Activated T-helper 1 cell treated with anti-CD3 and anti-CD28 coated beads, Interleukin-12 subunit alpha, Interleukin-12 subunit beta, Interleukin-2, Interleukin-4 antibody, amounts not matched to agents 30 ng/mL and 10 ng/mL and 1 ng/mL, durations not matched to agents 14 hours and 24 hours and 36 hours (primary cell): ENCODE measurements at regions not wholly inside any gene's neighbourhood (a gene's known extent, or its start where the extent isn't known, plus 50 kb on each side); places are given as distances from the start of the nearest gene placed in this dataset.
"Not testable (repeated sequence)": the region's sequence is repeated elsewhere in the genome, so short reads cannot be mapped to it uniquely, and the experiment has no call there.

Experiments used
- DNase-seq: peaks from one replicate; pipeline ENCODE4 v3.0.0; 2021; ENCODE audit warnings: low spot score
- H3K27ac Mint-ChIP-seq: one replicate; pipeline ENCODE4 v1.8.0; 2021; ENCODE audit warnings: mild to moderate bottlenecking, mixed read lengths
- H3K27me3 Mint-ChIP-seq: one replicate; pipeline ENCODE4 v1.8.0; 2022; ENCODE audit warnings: mild to moderate bottlenecking, moderate library complexity, mixed read lengths; ENCODE audit not compliant: insufficient read depth
- H3K36me3 Mint-ChIP-seq: one replicate; pipeline ENCODE4 v1.8.0; 2021; ENCODE audit warnings: low read depth, mixed read lengths
- H3K4me1 Mint-ChIP-seq: one replicate; pipeline ENCODE4 v1.8.0; 2021; ENCODE audit warnings: low read depth, mixed read lengths
- H3K4me3 Mint-ChIP-seq: one replicate; pipeline ENCODE4 v1.8.0; 2021; ENCODE audit warnings: mild to moderate bottlenecking, moderate library complexity, mixed read lengths
- H3K9me3 Mint-ChIP-seq: one replicate; pipeline ENCODE4 v1.8.0; 2021; ENCODE audit warnings: mixed read lengths
- intact Hi-C: fragments of 100-400 bp; cut with micrococcal nuclease; formaldehyde crosslinking; loops from one replicate; pipeline ENCODE4 v1.15.1; 2024

GRCh38 chr3:87788516-87788915, 270.3 kb downstream of the CGGBP1 start:
- peaks cover 11% of the 10 kb centered on the region for H3K4me1 Mint-ChIP-seq
- H3K27ac Mint-ChIP-seq, result no peak overlapping the region
- H3K27me3 Mint-ChIP-seq, result peaks cover 30% of the 10 kb centered on the region
- DNase-seq, result no peak
- no peak overlapping the region for H3K4me3 Mint-ChIP-seq
- no peaks in the 10 kb centered on the region for H3K9me3 Mint-ChIP-seq
- intact Hi-C loops, result no loop called here
- no peaks in the 10 kb centered on the region for H3K36me3 Mint-ChIP-seq

- Mint-ChIP-seq H3K4me3 (no peak overlapping the region), H3K27ac (no peak overlapping the region), H3K27me3 (peaks cover 2% of the 10 kb centered on the region), H3K9me3 (no peaks in the 10 kb centered on the region), H3K4me1 (no peaks in the 10 kb centered on the region), H3K36me3 (no peaks in the 10 kb centered on the region)
- intact Hi-C loops, result no loop called here
- DNase-seq, result no peak
Measured at GRCh38 chr3:87780811-87781210, 278.0 kb downstream of the CGGBP1 start.

GRCh38 chr3:87778876-87779275, 279.9 kb downstream of the CGGBP1 start:
- H3K27ac Mint-ChIP-seq, result no peak overlapping the region
- intact Hi-C loops, result no loop called here
- H3K27me3 Mint-ChIP-seq, result peaks cover 4% of the 10 kb centered on the region
- no peaks in the 10 kb centered on the region for H3K36me3 Mint-ChIP-seq
- H3K4me3 Mint-ChIP-seq, result no peak overlapping the region
- DNase-seq, result no peak
- H3K9me3 Mint-ChIP-seq, result no peaks in the 10 kb centered on the region
- no peaks in the 10 kb centered on the region for H3K4me1 Mint-ChIP-seq

- Mint-ChIP-seq H3K36me3 (no peaks in the 10 kb centered on the region), H3K4me3 (no peak overlapping the region), H3K9me3 (no peaks in the 10 kb centered on the region), H3K27me3 (peaks cover 16% of the 10 kb centered on the region), H3K27ac (no peak overlapping the region), H3K4me1 (no peaks in the 10 kb centered on the region)
- intact Hi-C loops, result loop anchor here (1.0 kb wide), 3 partner anchors 232 to 409 kb away; no protein-coding TSS in a partner anchor
- peak; percentile 17 for DNase-seq
Measured at GRCh38 chr3:87771337-87772192, 287.2 kb downstream of the CGGBP1 start.

GRCh38 chr3:87766721-87767120, 292.1 kb downstream of the CGGBP1 start:
- no peak overlapping the region for H3K27ac Mint-ChIP-seq
- H3K9me3 Mint-ChIP-seq, result no peaks in the 10 kb centered on the region
- H3K4me1 Mint-ChIP-seq, result no peaks in the 10 kb centered on the region
- H3K36me3 Mint-ChIP-seq, result no peaks in the 10 kb centered on the region
- no peak for DNase-seq
- peaks cover 14% of the 10 kb centered on the region for H3K27me3 Mint-ChIP-seq
- intact Hi-C loops, result no loop called here
- no peak overlapping the region for H3K4me3 Mint-ChIP-seq

GRCh38 chr3:87765256-87765655, 293.5 kb downstream of the CGGBP1 start:
- Mint-ChIP-seq H3K27me3 (peaks cover 13% of the 10 kb centered on the region), H3K27ac (no peak overlapping the region), H3K36me3 (no peaks in the 10 kb centered on the region), H3K9me3 (no peaks in the 10 kb centered on the region), H3K4me1 (no peaks in the 10 kb centered on the region), H3K4me3 (no peak overlapping the region)
- intact Hi-C loops, result no loop called here
- DNase-seq, result no peak

GRCh38 chr3:87761795-87762194, 297.0 kb downstream of the CGGBP1 start:
- Mint-ChIP-seq H3K4me1 (no peaks in the 10 kb centered on the region), H3K9me3 (no peaks in the 10 kb centered on the region), H3K36me3 (no peaks in the 10 kb centered on the region), H3K27me3 (peaks cover 4% of the 10 kb centered on the region), H3K27ac (no peak overlapping the region), H3K4me3 (no peak overlapping the region)
- DNase-seq, result no peak
- intact Hi-C loops, result no loop called here

- Mint-ChIP-seq H3K9me3 (no peaks in the 10 kb centered on the region), H3K27me3 (peaks cover 4% of the 10 kb centered on the region), H3K36me3 (no peaks in the 10 kb centered on the region), H3K27ac (no peak overlapping the region), H3K4me3 (no peak overlapping the region), H3K4me1 (no peaks in the 10 kb centered on the region)
- no peak for DNase-seq
- intact Hi-C loops, result no loop called here
Measured at GRCh38 chr3:87761341-87761740, 297.5 kb downstream of the CGGBP1 start.

GRCh38 chr3:87756616-87757015, 302.2 kb downstream of the CGGBP1 start:
- H3K9me3 Mint-ChIP-seq, result no peaks in the 10 kb centered on the region
- no peak overlapping the region for H3K4me3 Mint-ChIP-seq
- no peaks in the 10 kb centered on the region for H3K36me3 Mint-ChIP-seq
- intact Hi-C loops, result no loop called here
- H3K27ac Mint-ChIP-seq, result no peak overlapping the region
- H3K4me1 Mint-ChIP-seq, result no peaks in the 10 kb centered on the region
- DNase-seq, result no peak
- peaks cover 4% of the 10 kb centered on the region for H3K27me3 Mint-ChIP-seq

- peaks cover 4% of the 10 kb centered on the region for H3K27me3 Mint-ChIP-seq
- no peak overlapping the region for H3K27ac Mint-ChIP-seq
- H3K9me3 Mint-ChIP-seq, result no peaks in the 10 kb centered on the region
- no peaks in the 10 kb centered on the region for H3K4me1 Mint-ChIP-seq
- intact Hi-C loops, result no loop called here
- DNase-seq, result no peak
- H3K4me3 Mint-ChIP-seq, result no peak overlapping the region
- no peaks in the 10 kb centered on the region for H3K36me3 Mint-ChIP-seq
Measured at GRCh38 chr3:87755852-87756251, 303.0 kb downstream of the CGGBP1 start.

GRCh38 chr3:87742250-87742649, 316.6 kb downstream of the CGGBP1 start:
- intact Hi-C loops, result no loop called here
- H3K4me3 Mint-ChIP-seq, result no peak overlapping the region
- no peaks in the 10 kb centered on the region for H3K9me3 Mint-ChIP-seq
- H3K4me1 Mint-ChIP-seq, result no peaks in the 10 kb centered on the region
- H3K36me3 Mint-ChIP-seq, result no peaks in the 10 kb centered on the region
- H3K27me3 Mint-ChIP-seq, result no peaks in the 10 kb centered on the region
- no peak for DNase-seq
- H3K27ac Mint-ChIP-seq, result no peak overlapping the region

GRCh38 chr3:87740894-87741293, 317.9 kb downstream of the CGGBP1 start:
- H3K27me3 Mint-ChIP-seq, H3K4me3 Mint-ChIP-seq, H3K9me3 Mint-ChIP-seq, H3K27ac Mint-ChIP-seq, intact Hi-C loops, H3K4me1 Mint-ChIP-seq, DNase-seq, H3K36me3 Mint-ChIP-seq: not testable (repeated sequence)

- DNase-seq, H3K4me3 Mint-ChIP-seq, H3K4me1 Mint-ChIP-seq, intact Hi-C loops, H3K9me3 Mint-ChIP-seq, H3K36me3 Mint-ChIP-seq, H3K27ac Mint-ChIP-seq, H3K27me3 Mint-ChIP-seq: not testable (repeated sequence)
Measured at GRCh38 chr3:87737817-87738216, 321.0 kb downstream of the CGGBP1 start.
